ENCODE measurements at regions not wholly inside any gene's neighbourhood (a gene's known extent, or its start where the extent isn't known, plus 50 kb on each side); places are given as distances from the start of the nearest gene placed in this dataset. TPM values are rescaled to one million over a fixed set of nuclear protein-coding genes. Genes with fewer than 3 reads are reported as not detected.

- POLR2A ChIA-PET, result no interaction called here
Measured at GRCh38 chr7:7129381-7129780, 53.0 kb upstream of the C1GALT1 start.

DNA sequence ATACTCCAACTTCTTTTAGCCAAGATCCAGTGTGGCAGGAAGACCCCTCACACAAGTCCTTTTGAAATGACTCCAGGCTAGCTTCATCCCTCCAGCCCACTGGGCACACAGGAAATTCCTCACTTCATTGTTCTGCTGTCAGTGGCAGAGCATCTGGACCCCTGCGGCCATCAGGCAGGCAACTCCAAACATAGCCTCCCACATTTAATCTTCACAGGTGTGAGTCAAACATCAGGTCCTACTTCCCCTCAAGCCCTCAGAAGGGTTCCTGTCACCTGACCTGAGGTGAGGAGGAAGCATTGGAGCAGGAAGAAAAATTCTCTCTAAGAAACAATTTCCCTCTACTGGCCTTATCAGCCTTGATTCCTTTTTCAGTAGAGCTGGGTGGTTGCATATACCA is 51.1 kb upstream of the C1GALT1 start:
- POLR2A ChIA-PET, result no interaction called here
- CTCF ChIA-PET, result no interaction called here
- Histone ChIP-seq H3K4me3 (ENCODE audit: low read depth, low read length) (no peak overlapping the region), H3K27me3 (ENCODE audit: control insufficient read depth, insufficient read depth, low read length) (no peaks in the 10 kb centered on the region), H3K36me3 (ENCODE audit: control insufficient read depth, insufficient read depth, low read length) (no peaks in the 10 kb centered on the region)
- no peak for DNase-seq (ENCODE audit: low read depth)
- no peak for TF ChIP-seq CTCF (IDR thresholded peaks at IDR 0.05; ENCODE audit: insufficient read depth, low read depth, low read length)

More at GRCh38 chr7:7129381-7129780, 53.0 kb upstream of the C1GALT1 start:
- CTCF ChIA-PET, result interaction anchor here (1.1 kb wide), 1 partner anchor 28 kb away, joined by 3 read pairs; no protein-coding TSS in a partner anchor
- no peaks in the 10 kb centered on the region for H3K36me3 ChIP-seq (ENCODE audit: control insufficient read depth, insufficient read depth, low read length)
- H3K4me3 ChIP-seq (ENCODE audit: low read depth, low read length), result no peak overlapping the region
- no peaks in the 10 kb centered on the region for H3K27me3 ChIP-seq (ENCODE audit: control insufficient read depth, insufficient read depth, low read length)
- no peak for DNase-seq (ENCODE audit: low read depth)
- TF ChIP-seq CTCF (IDR thresholded peaks at IDR 0.05; ENCODE audit: insufficient read depth, low read depth, low read length), result no peak

Small RNA genes in the stretch of these regions (small RNA-seq; reads per million reads assigned to genes)
- gene AC079804.2 (ENCODE audit: insufficient read length, low read depth, low replicate concordance), result not detected
- gene MIR3683 (ENCODE audit: insufficient read length, low read depth, low replicate concordance), result not detected
- gene RF00019 (ENCODE audit: insufficient read length, low read depth, low replicate concordance), result not detected
